ENCODE measurements at regions not wholly inside any gene's neighbourhood (a gene's known extent, or its start where the extent isn't known, plus 50 kb on each side); places are given as distances from the start of the nearest gene placed in this dataset.
A peak's percentile ranks its signal among the peaks of the same experiment; 100 is the strongest.

DNA sequence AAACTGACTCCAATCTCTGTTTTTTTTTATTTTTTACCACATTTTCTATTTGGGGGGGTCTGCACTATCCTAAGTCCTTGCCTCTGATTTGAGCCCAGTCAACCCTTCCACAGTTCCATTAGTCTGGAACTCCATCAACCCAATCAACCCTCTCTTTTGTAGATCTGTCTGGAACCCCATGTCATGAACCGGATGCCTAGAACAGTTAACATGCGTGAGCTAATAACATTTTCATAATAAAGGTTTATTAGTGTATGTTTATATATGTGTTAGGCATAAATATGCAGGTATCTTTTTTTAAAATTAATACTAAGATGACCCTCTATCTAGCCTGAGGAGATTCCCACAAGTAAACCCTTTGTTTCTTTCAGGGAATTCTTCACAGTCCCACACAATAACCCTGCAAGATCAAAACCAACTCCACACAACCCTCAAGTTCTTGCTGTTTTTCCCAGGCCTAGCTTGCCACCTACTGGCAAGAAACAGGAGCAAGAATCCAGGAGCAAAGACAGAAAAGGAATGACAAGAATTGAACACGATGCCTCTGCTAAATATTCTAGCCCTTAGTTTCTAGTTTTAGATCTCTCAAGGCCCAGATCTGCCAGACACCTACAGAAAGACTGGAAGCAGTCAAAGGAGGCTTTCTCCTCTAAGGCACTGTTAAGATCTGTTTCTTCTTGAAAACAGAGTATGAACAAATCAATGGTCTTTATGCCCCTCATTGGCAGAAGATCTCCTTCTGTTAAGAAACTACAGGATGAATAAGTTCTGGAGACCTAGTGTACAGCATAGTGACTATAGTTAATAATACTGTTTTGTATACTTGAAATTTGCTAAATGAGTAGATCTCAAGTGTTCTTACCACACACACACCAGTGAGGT lies 100.4 kb downstream of the TRIM36 start:
- in situ Hi-C loops (cut with MboI), result no loop called here
- DNase-seq (ENCODE audit: extremely low read depth in 1 of 4, low spot score in 3 of 4) (peak in 2 of 4 experiments; percentile 17 to 46), FAIRE-seq (peak; percentile 88), ATAC-seq (peak; percentile 78)
- Histone ChIP-seq H3K27ac (ENCODE audit: extremely low read depth, low read depth, low read length) (no peak overlapping the region), H3K79me2 (ENCODE audit: control insufficient read depth, insufficient read depth, low read length) (no peaks in the 10 kb centered on the region), H3K9me3 (replicated peaks; ENCODE audit: control insufficient read depth, insufficient read depth, low read depth, low read length) (no peaks in the 10 kb centered on the region), H4K20me1 (replicated peaks; ENCODE audit: control insufficient read depth, insufficient read depth, low read length) (no peaks in the 10 kb centered on the region), H3K36me3 (ENCODE audit: control insufficient read depth, insufficient read depth, low read length) (no peaks in the 10 kb centered on the region), H3K4me1 (replicated peaks in 1 of 2; ENCODE audit: control insufficient read depth in 2 of 2, insufficient read depth in 2 of 2, low read length in 2 of 2) (no peaks in the 10 kb centered on the region), H3K4me2 (ENCODE audit: insufficient read depth, low read length) (no peak overlapping the region), H3K9me1 (ENCODE audit: control insufficient read depth, insufficient read depth, low read length) (no peaks in the 10 kb centered on the region), H2AFZ (ENCODE audit: low read depth, low read length) (no peak overlapping the region), H3K27me3 (ENCODE audit: control insufficient read depth in 2 of 2, insufficient read depth in 2 of 2, low read length in 2 of 2) (no peaks in the 10 kb centered on the region), H3K4me3 (no peak overlapping the region), H3K9ac (ENCODE audit: insufficient read depth in 1 of 2, low read depth in 2 of 2, low read length in 2 of 2) (no peak overlapping the region)
- POLR2A ChIA-PET, result interaction anchor here (0.6 kb wide), 1 partner anchor 1388 kb away, joined by 3 read pairs; no protein-coding TSS in a partner anchor
- intact Hi-C loops (cut with micrococcal nuclease), result loop anchor here (1.0 to 5.0 kb wide), 3 partner anchors 617 to 1457 kb away; no protein-coding TSS in a partner anchor
- WGBS (ENCODE audit: insufficient coverage, low coverage, missing lambda C conversion rate), result 3% methylated on average over 3 of the region's 3 CpGs
- no TSS peak for BruUV-seq (replicated peaks)
- CTCF ChIA-PET (ENCODE audit: low intra/inter-chr PET ratio), result interaction anchor here (0.8 to 1.4 kb wide), 3 partner anchors 1390 to 1457 kb away, joined by 3 to 4 read pairs (median 3); no protein-coding TSS in a partner anchor
- TF ChIP-seq ARID2 (IDR thresholded peaks at IDR 0.05), result no peak
- TF ChIP-seq, protein P1, sequence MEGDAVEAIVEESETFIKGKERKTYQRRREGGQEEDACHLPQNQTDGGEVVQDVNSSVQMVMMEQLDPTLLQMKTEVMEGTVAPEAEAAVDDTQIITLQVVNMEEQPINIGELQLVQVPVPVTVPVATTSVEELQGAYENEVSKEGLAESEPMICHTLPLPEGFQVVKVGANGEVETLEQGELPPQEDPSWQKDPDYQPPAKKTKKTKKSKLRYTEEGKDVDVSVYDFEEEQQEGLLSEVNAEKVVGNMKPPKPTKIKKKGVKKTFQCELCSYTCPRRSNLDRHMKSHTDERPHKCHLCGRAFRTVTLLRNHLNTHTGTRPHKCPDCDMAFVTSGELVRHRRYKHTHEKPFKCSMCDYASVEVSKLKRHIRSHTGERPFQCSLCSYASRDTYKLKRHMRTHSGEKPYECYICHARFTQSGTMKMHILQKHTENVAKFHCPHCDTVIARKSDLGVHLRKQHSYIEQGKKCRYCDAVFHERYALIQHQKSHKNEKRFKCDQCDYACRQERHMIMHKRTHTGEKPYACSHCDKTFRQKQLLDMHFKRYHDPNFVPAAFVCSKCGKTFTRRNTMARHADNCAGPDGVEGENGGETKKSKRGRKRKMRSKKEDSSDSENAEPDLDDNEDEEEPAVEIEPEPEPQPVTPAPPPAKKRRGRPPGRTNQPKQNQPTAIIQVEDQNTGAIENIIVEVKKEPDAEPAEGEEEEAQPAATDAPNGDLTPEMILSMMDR (IDR thresholded peaks at IDR 0.05 in 2 of 3, conservative IDR thresholded peaks at IDR 0.05 in 1 of 3; ENCODE audit: insufficient read depth in 2 of 3, low read depth in 1 of 3, low read length in 3 of 3), result peak; percentile 53 to 64 (median 57); a peak in 4 of 6 replicates
- TF ChIP-seq ETV5 (CRISPR knock-in tag; IDR thresholded peaks at IDR 0.05; ENCODE audit: low read depth), result no peak
- TF ChIP-seq, protein P2, sequence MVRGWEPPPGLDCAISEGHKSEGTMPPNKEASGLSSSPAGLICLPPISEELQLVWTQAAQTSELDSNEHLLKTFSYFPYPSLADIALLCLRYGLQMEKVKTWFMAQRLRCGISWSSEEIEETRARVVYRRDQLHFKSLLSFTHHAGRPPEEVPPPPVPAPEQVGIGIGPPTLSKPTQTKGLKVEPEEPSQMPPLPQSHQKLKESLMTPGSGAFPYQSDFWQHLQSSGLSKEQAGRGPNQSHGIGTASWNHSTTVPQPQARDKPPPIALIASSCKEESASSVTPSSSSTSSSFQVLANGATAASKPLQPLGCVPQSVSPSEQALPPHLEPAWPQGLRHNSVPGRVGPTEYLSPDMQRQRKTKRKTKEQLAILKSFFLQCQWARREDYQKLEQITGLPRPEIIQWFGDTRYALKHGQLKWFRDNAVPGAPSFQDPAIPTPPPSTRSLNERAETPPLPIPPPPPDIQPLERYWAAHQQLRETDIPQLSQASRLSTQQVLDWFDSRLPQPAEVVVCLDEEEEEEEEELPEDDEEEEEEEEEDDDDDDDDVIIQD (CRISPR knock-in tag; IDR thresholded peaks at IDR 0.05), result no peak
- no peak for TF ChIP-seq MTA3 (IDR thresholded peaks at IDR 0.05; ENCODE audit: borderline replicate concordance)
- no peak for TF ChIP-seq SRSF1 (IDR thresholded peaks at IDR 0.05; ENCODE audit: low read depth, low read length)
- no peak for TF ChIP-seq HDAC3 (IDR thresholded peaks at IDR 0.05; ENCODE audit: borderline replicate concordance, partially characterized antibody)
- TF ChIP-seq, protein P3, sequence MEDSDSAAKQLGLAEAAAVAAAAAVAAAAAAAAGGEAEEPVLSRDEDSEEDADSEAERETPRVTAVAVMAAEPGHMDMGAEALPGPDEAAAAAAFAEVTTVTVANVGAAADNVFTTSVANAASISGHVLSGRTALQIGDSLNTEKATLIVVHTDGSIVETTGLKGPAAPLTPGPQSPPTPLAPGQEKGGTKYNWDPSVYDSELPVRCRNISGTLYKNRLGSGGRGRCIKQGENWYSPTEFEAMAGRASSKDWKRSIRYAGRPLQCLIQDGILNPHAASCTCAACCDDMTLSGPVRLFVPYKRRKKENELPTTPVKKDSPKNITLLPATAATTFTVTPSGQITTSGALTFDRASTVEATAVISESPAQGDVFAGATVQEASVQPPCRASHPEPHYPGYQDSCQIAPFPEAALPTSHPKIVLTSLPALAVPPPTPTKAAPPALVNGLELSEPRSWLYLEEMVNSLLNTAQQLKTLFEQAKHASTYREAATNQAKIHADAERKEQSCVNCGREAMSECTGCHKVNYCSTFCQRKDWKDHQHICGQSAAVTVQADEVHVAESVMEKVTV (CRISPR knock-in tag; IDR thresholded peaks at IDR 0.05), result peak; percentile 54; the same call in 1 of the 2 replicates
- no peak for TF ChIP-seq XRCC4 (IDR thresholded peaks at IDR 0.05; ENCODE audit: extremely low read depth, insufficient read depth, insufficient read length)
- no peak for TF ChIP-seq PTTG1 (tag; IDR thresholded peaks at IDR 0.05; ENCODE audit: low read depth)
- TF ChIP-seq EGR1 (conservative IDR thresholded peaks at IDR 0.05), result no peak
- TF ChIP-seq, protein P4, sequence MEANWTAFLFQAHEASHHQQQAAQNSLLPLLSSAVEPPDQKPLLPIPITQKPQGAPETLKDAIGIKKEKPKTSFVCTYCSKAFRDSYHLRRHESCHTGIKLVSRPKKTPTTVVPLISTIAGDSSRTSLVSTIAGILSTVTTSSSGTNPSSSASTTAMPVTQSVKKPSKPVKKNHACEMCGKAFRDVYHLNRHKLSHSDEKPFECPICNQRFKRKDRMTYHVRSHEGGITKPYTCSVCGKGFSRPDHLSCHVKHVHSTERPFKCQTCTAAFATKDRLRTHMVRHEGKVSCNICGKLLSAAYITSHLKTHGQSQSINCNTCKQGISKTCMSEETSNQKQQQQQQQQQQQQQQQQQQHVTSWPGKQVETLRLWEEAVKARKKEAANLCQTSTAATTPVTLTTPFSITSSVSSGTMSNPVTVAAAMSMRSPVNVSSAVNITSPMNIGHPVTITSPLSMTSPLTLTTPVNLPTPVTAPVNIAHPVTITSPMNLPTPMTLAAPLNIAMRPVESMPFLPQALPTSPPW (CRISPR knock-in tag; IDR thresholded peaks at IDR 0.05), result peak; percentile 39; the same call in 1 of the 2 replicates
- TF ChIP-seq ZNF347 (CRISPR knock-in tag; IDR thresholded peaks at IDR 0.05; ENCODE audit: low read depth), result no peak

Data from K562 (cell line).